Fibroblast of villous mesenchyme (primary cell): ENCODE measurements at regions not wholly inside any gene's neighbourhood (a gene's known extent, or its start where the extent isn't known, plus 50 kb on each side); places are given as distances from the start of the nearest gene placed in this dataset.
A peak's percentile ranks its signal among the peaks of the same experiment; 100 is the strongest.

Source experiments
- DNase-seq: peaks from one replicate; pipeline ENCODE4 v3.0.0-alpha.2; 2010; ENCODE audit warnings: low read depth
- H3K4me3 ChIP-seq: 2 replicates; pipeline ENCODE4 v1.5.1; 2011; ENCODE audit warnings: low read depth, mild to moderate bottlenecking, low read length
- TF ChIP-seq, protein P1 (sequence below): IDR thresholded peaks from 2 replicates; pipeline ENCODE4 v1.5.1; 2012; ENCODE audit warnings: low read depth, mild to moderate bottlenecking, low read length; ENCODE audit not compliant: insufficient read depth

DNA sequence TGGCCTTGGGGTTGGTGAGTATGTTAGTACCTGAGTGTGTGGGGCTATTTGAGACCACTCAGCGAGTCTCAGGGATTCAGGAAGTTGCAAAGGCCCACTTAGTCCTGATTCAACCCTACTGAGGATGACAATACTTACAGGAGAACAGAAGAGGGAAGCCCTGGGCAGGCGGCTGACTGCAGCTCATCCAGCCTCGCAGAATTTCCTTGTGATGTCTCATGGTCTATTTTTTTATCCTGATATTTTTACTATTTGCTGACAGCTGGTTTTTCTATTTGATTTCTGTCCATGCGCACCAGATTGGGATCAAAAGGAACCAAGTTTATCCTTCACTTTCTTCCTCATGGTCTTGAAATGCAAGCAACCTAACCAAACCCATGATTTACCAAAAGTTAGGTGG, 201.8 kb upstream of the LNX1 start:
- no peak overlapping the region for H3K4me3 ChIP-seq
- TF ChIP-seq, protein P1, sequence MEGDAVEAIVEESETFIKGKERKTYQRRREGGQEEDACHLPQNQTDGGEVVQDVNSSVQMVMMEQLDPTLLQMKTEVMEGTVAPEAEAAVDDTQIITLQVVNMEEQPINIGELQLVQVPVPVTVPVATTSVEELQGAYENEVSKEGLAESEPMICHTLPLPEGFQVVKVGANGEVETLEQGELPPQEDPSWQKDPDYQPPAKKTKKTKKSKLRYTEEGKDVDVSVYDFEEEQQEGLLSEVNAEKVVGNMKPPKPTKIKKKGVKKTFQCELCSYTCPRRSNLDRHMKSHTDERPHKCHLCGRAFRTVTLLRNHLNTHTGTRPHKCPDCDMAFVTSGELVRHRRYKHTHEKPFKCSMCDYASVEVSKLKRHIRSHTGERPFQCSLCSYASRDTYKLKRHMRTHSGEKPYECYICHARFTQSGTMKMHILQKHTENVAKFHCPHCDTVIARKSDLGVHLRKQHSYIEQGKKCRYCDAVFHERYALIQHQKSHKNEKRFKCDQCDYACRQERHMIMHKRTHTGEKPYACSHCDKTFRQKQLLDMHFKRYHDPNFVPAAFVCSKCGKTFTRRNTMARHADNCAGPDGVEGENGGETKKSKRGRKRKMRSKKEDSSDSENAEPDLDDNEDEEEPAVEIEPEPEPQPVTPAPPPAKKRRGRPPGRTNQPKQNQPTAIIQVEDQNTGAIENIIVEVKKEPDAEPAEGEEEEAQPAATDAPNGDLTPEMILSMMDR = no peak
- no peak for DNase-seq

DNA sequence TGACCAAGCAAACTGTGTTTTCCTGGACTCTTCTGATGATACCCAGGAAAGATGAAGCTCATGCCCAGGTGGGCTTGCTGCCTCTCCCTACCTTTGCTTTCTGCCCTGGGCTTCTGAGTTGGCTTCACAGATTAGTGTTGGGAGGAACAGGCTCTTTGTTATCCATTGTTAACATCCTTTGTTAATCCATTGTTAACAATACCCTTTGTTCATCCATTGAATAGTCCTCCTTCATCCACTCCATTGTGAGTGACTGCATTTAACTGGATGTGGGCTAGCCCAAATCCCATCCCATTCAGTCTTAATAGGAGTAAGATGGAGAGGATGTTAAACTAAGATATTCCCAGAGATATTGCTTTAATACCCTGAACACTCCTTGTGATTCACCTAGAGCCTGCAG, 199.0 kb upstream of the LNX1 start:
- DNase-seq = no peak
- no peak overlapping the region for H3K4me3 ChIP-seq
- TF ChIP-seq, protein P1 = no peak

DNA sequence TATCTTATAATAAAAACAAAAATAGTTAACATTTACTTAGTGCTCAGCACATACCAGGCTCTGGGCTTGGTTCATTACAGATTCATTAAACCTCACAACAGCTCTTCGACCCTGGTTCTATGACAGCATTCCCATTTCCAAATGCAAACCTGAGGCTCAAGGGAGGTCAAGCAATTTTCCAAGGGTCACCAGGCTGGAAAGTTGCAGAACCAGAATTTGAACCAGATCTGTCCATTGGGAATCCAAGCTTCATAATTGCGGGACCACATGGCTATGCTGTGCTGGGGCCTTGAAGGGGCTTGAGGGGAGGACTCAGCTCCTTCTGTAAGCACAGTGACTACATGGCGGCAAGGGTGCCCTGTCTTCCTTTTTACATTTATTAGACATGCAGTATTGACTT, 197.3 kb upstream of the LNX1 start:
- DNase-seq = no peak
- no peak overlapping the region for H3K4me3 ChIP-seq
- TF ChIP-seq, protein P1 = no peak

DNA sequence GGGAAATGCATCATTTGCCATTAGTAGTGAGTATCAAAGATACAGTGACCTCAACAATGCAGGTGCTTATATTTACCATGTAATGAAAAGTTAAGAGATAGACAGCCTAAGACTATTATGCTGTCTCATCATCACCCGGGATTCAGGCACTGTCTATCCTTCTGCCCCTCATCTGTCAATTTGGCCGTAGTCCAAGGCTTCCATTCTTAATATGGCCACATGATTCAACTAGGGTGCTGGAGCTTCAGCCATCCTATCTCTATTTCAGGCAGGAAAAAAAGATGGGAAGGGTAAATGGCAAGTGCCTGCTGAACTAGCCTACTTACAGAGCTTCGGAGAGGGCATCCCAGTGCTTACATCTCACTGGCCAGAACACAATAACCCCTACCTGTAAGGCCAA, 196.7 kb upstream of the LNX1 start:
- no peak for DNase-seq
- no peak overlapping the region for H3K4me3 ChIP-seq
- TF ChIP-seq, protein P1 = no peak

DNA sequence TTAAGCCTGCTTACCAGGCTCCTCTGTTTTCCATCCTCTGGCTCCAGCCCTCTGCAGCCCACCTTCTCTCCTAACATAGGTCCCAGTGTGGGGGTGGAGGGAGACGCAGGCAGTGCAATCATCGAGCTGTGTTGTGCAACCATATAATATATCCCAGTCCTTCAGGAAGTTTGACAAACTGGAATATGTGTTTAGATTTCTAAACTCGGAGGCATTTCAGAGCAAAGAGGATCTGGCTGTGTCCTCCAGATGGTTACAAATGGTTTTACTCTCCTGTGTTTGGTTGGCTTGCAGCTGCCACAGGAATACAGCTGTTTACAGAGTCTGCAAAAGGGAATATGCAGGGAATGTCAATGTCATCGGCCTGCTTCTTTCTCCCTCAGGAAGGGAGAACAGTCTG, 195.3 kb upstream of the LNX1 start:
- TF ChIP-seq, protein P1 = no peak
- peak; percentile 97 for DNase-seq
- no peak overlapping the region for H3K4me3 ChIP-seq

DNA sequence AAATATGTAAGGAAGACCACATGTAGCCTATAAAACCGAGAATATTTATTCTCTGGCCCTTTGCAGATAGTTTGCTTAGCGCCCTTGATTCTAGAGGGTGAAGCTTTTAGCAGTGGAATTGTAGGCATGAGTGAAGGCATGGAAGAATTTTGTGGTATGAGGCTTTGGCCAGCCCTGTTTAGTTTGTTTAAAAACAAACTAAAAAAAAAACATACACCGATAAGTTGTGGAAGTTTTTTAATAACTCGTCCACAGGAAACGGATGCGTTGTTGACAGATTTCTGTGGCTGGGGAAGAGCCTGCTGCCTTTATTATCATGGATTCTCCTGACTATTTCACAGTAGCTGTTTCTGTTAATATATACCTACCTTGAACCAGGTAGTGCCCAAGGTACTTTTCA, 194.7 kb upstream of the LNX1 start:
- no peak overlapping the region for H3K4me3 ChIP-seq
- DNase-seq = peak; percentile 90
- TF ChIP-seq, protein P1 = no peak

DNA sequence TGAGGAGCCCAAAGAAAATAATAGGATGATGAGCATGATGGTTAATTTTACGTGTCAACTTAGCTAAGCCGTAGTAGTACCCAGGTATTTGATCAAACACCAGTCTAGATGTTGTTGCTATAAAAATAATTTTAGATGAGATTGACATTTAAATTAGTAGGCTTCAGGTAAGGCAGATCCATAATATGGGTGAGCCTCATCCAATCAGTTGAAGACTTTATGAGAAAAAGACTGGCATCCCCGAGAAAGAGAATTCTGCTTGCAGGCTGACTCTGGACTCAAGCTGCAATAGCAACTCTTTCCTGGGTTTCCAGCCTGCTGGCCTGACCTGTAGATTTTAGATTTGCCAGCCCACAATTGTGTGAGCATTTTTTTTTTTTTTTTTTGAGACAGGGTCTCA, 192.8 kb upstream of the LNX1 start:
- TF ChIP-seq, protein P1 = no peak
- no peak for DNase-seq
- no peak overlapping the region for H3K4me3 ChIP-seq
